Neural cell (in vitro differentiated cells): ENCODE measurements at regions not wholly inside any gene's neighbourhood (a gene's known extent, or its start where the extent isn't known, plus 50 kb on each side); places are given as distances from the start of the nearest gene placed in this dataset.
"Not testable (repeated sequence)": the region's sequence is repeated elsewhere in the genome, so short reads cannot be mapped to it uniquely, and the experiment has no call there.

ENCODE experiments used
- H2AFZ ChIP-seq: fragments of 200-600, 300-800 bp; sonication (generic), shearing (Covaris generic); 2 replicates; pipeline ENCODE4 v1.6.0; 2014; ENCODE audit warnings: low read depth, mild to moderate bottlenecking, antibody characterized with exemption, low read length, moderate library complexity
- H3F3A ChIP-seq: fragments of 200-600 bp; shearing (Covaris generic); 2 replicates; pipeline ENCODE4 v1.6.1; 2016; ENCODE audit warnings: mild to moderate bottlenecking, moderate library complexity, mixed read lengths, antibody characterized with exemption, low read length; ENCODE audit not compliant: insufficient read depth, poor library complexity, severe bottlenecking
- H3K27ac ChIP-seq: fragments of 200-600, 300-800 bp; sonication (generic), shearing (Covaris generic); 2 replicates; pipeline ENCODE4 v1.5.1; 2014; ENCODE audit warnings: mild to moderate bottlenecking, low read length, moderate library complexity
- H3K27me3 ChIP-seq: fragments of 300-800, 200-600 bp; sonication (generic), shearing (Covaris generic); 2 replicates; pipeline ENCODE4 v1.6.0; 2014; ENCODE audit warnings: mild to moderate bottlenecking, low read depth, low read length, moderate library complexity; ENCODE audit not compliant: insufficient read depth
- H3K36me3 ChIP-seq: fragments of 300-800, 200-600 bp; sonication (generic), shearing (Covaris generic); 2 replicates; pipeline ENCODE4 v1.5.1; 2014; ENCODE audit warnings: mild to moderate bottlenecking, antibody characterized with exemption, low read length, moderate library complexity; ENCODE audit not compliant: insufficient read depth
- H3K4me2 ChIP-seq: fragments of 300-800, 200-600 bp; sonication (generic), shearing (Covaris generic); 2 replicates; pipeline ENCODE4 v1.6.0; 2014; ENCODE audit warnings: mild to moderate bottlenecking, low read length
- H3K4me3 ChIP-seq: fragments of 300-800, 200-600 bp; sonication (generic), shearing (Covaris generic); 2 replicates; pipeline ENCODE4 v1.5.1; 2014; ENCODE audit warnings: mild to moderate bottlenecking, low read length, moderate library complexity
- H3K79me2 ChIP-seq: fragments of 200-600 bp; shearing (Covaris generic); replicated peaks from 2 replicates; pipeline ENCODE4 v1.6.0; 2014; ENCODE audit warnings: mild to moderate bottlenecking, low read length, moderate library complexity; ENCODE audit not compliant: insufficient read depth
- H3K9ac ChIP-seq: fragments of 300-800, 200-600 bp; sonication (generic), shearing (Covaris generic); 2 replicates; pipeline ENCODE4 v1.6.1; 2016; ENCODE audit warnings: mild to moderate bottlenecking, low read length, mixed read lengths
- H3K9me2 ChIP-seq: fragments of 200-600 bp; shearing (Covaris generic); 2 replicates; pipeline ENCODE4 v1.6.1; 2016; ENCODE audit warnings: mild to moderate bottlenecking, low read length, mixed read lengths; ENCODE audit not compliant: insufficient read depth
- H3K9me3 ChIP-seq: fragments of 200-600, 300-800 bp; sonication (generic), shearing (Covaris generic); 2 replicates; pipeline ENCODE4 v1.6.1; 2016; ENCODE audit warnings: mild to moderate bottlenecking, mixed run types, low read length, moderate library complexity, mixed read lengths
- H4K20me1 ChIP-seq: fragments of 200-600 bp; shearing (Covaris generic); 2 replicates; pipeline ENCODE4 v1.6.1; 2016; ENCODE audit warnings: mild to moderate bottlenecking, mixed run types; ENCODE audit not compliant: insufficient read depth
- EP300 ChIP-seq: fragments of 450-650 bp; conservative IDR thresholded peaks from 2 replicates; pipeline ENCODE4 v1.6.1; 2014; ENCODE audit warnings: antibody characterized with exemption, mild to moderate bottlenecking, moderate library complexity; ENCODE audit not compliant: poor library complexity, severe bottlenecking
- EZH2 ChIP-seq: fragments of 200-600, 300-800 bp; shearing (Covaris generic), sonication (generic); IDR thresholded peaks from 2 replicates; pipeline ENCODE4 v1.6.1; 2014; ENCODE audit warnings: antibody characterized with exemption, low read length, borderline replicate concordance, mild to moderate bottlenecking; ENCODE audit not compliant: insufficient read depth, poor library complexity, severe bottlenecking
- MXI1 ChIP-seq: fragments of 450-650 bp; conservative IDR thresholded peaks from 2 replicates; pipeline ENCODE4 v1.6.1; 2014; ENCODE audit warnings: antibody characterized with exemption, mild to moderate bottlenecking; ENCODE audit not compliant: poor library complexity, severe bottlenecking
- POLR2AphosphoS5 ChIP-seq: IDR thresholded peaks from 2 replicates; pipeline ENCODE4 v1.6.1; 2012
- RAD21 ChIP-seq: fragments of 450-650 bp; conservative IDR thresholded peaks from 2 replicates; pipeline ENCODE4 v1.6.1; 2014; ENCODE audit warnings: antibody characterized with exemption, mild to moderate bottlenecking, moderate library complexity
- SMC3 ChIP-seq: fragments of 450-650 bp; conservative IDR thresholded peaks from 2 replicates; pipeline ENCODE4 v1.6.1; 2014; ENCODE audit warnings: antibody characterized with exemption, mild to moderate bottlenecking, moderate library complexity; ENCODE audit not compliant: poor library complexity
- TAF1 ChIP-seq: IDR thresholded peaks from 2 replicates; pipeline ENCODE4 v1.6.1; 2012; ENCODE audit warnings: low read depth
- TF ChIP-seq, protein P1 (sequence below): fragments of 450-650 bp; IDR thresholded peaks from 2 replicates; pipeline ENCODE4 v1.5.1; 2014; ENCODE audit warnings: antibody characterized with exemption, mild to moderate bottlenecking, moderate library complexity; ENCODE audit not compliant: poor library complexity, severe bottlenecking
- TF ChIP-seq, protein P2 (sequence below): IDR thresholded peaks from 2 replicates; pipeline ENCODE4 v1.6.1; 2012; ENCODE audit warnings: borderline replicate concordance

DNA sequence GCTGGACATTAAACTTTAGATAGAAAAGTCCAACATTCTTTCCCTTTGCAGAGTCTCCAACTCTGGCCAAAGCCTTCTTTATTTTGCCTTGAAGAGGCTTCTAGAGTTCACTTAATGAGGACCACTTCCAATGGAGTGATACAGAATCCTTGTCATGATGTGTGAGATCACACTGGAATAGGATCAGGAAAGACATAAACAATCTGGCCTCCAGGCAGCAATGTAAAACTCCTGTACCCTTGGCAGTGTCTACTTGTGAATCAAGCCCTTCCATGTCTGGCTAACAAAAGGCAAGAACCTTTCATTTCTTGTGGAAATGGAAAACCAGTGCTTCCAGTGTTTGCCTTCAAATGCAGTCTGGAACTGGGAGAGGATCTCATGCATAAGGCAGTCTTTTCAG is 56.5 kb upstream of the FIBIN start:
- Histone ChIP-seq H3K4me2 (no peak overlapping the region), H3K4me3 (no peak overlapping the region), H3K27me3 (peaks cover 30% of the 10 kb centered on the region), H3K9me3 (no peaks in the 10 kb centered on the region), H3K36me3 (no peaks in the 10 kb centered on the region), H2AFZ (no peak overlapping the region), H3F3A (no peaks in the 10 kb centered on the region), H3K79me2 (no peaks in the 10 kb centered on the region), H3K27ac (no peak overlapping the region), H3K9me2 (no peaks in the 10 kb centered on the region), H3K9ac (no peak overlapping the region), H4K20me1 (no peaks in the 10 kb centered on the region)
- TF ChIP-seq MXI1 (no peak), EP300 (no peak), POLR2AphosphoS5 (no peak), TAF1 (no peak), SMC3 (no peak), RAD21 (no peak), EZH2 (no peak)
- TF ChIP-seq, protein P1, sequence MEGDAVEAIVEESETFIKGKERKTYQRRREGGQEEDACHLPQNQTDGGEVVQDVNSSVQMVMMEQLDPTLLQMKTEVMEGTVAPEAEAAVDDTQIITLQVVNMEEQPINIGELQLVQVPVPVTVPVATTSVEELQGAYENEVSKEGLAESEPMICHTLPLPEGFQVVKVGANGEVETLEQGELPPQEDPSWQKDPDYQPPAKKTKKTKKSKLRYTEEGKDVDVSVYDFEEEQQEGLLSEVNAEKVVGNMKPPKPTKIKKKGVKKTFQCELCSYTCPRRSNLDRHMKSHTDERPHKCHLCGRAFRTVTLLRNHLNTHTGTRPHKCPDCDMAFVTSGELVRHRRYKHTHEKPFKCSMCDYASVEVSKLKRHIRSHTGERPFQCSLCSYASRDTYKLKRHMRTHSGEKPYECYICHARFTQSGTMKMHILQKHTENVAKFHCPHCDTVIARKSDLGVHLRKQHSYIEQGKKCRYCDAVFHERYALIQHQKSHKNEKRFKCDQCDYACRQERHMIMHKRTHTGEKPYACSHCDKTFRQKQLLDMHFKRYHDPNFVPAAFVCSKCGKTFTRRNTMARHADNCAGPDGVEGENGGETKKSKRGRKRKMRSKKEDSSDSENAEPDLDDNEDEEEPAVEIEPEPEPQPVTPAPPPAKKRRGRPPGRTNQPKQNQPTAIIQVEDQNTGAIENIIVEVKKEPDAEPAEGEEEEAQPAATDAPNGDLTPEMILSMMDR: no peak
- TF ChIP-seq, protein P2, sequence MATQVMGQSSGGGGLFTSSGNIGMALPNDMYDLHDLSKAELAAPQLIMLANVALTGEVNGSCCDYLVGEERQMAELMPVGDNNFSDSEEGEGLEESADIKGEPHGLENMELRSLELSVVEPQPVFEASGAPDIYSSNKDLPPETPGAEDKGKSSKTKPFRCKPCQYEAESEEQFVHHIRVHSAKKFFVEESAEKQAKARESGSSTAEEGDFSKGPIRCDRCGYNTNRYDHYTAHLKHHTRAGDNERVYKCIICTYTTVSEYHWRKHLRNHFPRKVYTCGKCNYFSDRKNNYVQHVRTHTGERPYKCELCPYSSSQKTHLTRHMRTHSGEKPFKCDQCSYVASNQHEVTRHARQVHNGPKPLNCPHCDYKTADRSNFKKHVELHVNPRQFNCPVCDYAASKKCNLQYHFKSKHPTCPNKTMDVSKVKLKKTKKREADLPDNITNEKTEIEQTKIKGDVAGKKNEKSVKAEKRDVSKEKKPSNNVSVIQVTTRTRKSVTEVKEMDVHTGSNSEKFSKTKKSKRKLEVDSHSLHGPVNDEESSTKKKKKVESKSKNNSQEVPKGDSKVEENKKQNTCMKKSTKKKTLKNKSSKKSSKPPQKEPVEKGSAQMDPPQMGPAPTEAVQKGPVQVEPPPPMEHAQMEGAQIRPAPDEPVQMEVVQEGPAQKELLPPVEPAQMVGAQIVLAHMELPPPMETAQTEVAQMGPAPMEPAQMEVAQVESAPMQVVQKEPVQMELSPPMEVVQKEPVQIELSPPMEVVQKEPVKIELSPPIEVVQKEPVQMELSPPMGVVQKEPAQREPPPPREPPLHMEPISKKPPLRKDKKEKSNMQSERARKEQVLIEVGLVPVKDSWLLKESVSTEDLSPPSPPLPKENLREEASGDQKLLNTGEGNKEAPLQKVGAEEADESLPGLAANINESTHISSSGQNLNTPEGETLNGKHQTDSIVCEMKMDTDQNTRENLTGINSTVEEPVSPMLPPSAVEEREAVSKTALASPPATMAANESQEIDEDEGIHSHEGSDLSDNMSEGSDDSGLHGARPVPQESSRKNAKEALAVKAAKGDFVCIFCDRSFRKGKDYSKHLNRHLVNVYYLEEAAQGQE: no peak

DNA sequence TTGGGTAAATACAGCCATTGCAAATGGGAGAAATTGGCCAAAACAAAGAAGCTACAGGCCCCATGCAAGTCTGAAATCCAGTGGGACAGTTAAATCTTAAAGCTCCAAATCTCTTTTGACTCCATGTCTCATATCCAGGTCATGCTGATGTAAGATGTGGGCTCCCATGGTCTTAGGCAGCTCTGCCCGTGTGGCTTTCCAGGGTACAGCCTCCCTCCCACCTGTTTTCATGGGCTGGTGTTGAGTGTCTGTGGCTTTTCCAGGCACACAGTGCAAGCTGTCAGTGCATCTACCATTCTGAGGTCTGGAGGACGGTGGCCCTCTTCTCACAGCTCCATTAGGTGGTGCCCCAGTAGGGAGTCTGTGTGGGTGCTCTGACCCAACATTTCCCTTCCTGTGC is 53.4 kb upstream of the FIBIN start:
- H3K9me2 ChIP-seq, H4K20me1 ChIP-seq, H3F3A ChIP-seq, H3K27ac ChIP-seq, H3K9me3 ChIP-seq, H3K4me2 ChIP-seq, H2AFZ ChIP-seq, H3K9ac ChIP-seq, H3K36me3 ChIP-seq, H3K79me2 ChIP-seq, H3K4me3 ChIP-seq: not testable (repeated sequence)
- H3K27me3 ChIP-seq: peaks cover 13% of the 10 kb centered on the region

DNA sequence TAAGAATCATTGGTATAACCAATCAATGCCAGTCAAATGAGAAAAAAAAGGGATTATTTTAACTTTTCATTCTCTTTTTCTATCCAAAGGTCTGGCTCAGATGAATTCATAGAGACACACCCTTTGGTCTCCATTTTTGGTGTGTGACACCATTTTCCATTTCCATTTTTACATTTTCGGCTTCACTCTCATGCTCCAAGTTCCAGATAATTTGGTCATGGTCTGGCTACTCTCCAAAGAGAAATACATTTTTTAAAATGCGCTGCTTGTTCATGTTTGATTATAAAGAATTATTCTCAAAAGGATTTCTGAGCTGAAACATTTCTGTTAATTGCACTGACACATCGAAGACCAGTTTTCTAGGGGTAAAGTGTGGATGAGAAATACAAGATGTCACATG is 51.6 kb upstream of the FIBIN start:
- Histone ChIP-seq H3K9ac (no peak overlapping the region), H3K4me2 (no peak overlapping the region), H3K4me3 (no peak overlapping the region), H3K36me3 (no peaks in the 10 kb centered on the region), H4K20me1 (no peaks in the 10 kb centered on the region), H2AFZ (no peak overlapping the region), H3K27me3 (peaks cover 15% of the 10 kb centered on the region), H3K79me2 (no peaks in the 10 kb centered on the region), H3K9me2 (no peaks in the 10 kb centered on the region), H3F3A (no peaks in the 10 kb centered on the region), H3K9me3 (no peaks in the 10 kb centered on the region), H3K27ac (no peak overlapping the region)
- TF ChIP-seq, protein P1: no peak
- TF ChIP-seq EP300 (no peak), EZH2 (no peak), MXI1 (no peak), POLR2AphosphoS5 (no peak), RAD21 (no peak), TAF1 (no peak), SMC3 (no peak)
- TF ChIP-seq, protein P2: no peak
